T follicular helper cell (primary cell): ENCODE measurements at regions not wholly inside any gene's neighbourhood (a gene's known extent, or its start where the extent isn't known, plus 50 kb on each side); places are given as distances from the start of the nearest gene placed in this dataset.

Experiments
- DNase-seq: peaks from one replicate; pipeline ENCODE4 v3.0.0-alpha.2; 2020; ENCODE audit warnings: low read depth

GRCh38 chr3:94259291-94259690 is 196.4 kb downstream of the NSUN3 start:
- DNase-seq: no peak

GRCh38 chr3:94269763-94270162 is 206.9 kb downstream of the NSUN3 start:
- DNase-seq: no peak

GRCh38 chr3:94272016-94272415 is 209.2 kb downstream of the NSUN3 start:
- no peak for DNase-seq

DNA sequence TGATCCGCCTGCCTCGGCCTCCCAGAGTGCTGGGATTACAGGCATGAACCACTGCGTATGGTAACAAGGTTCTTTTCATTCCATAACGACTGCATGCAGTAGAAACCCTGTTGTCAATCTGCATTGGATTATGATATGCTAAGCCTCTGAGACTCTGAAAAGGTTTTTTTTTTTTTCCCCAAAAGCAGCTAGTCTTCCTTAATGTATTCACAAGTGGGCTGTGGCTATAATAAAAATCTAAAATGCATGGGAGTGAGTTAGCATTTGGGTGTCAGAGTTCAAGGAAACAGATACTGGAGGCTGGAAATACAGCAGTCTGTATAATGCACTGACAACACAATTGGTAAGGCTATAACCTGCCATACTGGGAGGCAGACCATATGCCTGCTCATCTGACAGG is 218.1 kb downstream of the NSUN3 start:
- no peak for DNase-seq

GRCh38 chr3:94285872-94286271 is 223.0 kb downstream of the NSUN3 start:
- no peak for DNase-seq

- DNase-seq: no peak
Observed at GRCh38 chr3:94291686-94292085, 228.8 kb downstream of the NSUN3 start.

- no peak for DNase-seq
Observed at GRCh38 chr3:94292151-94292550, 229.3 kb downstream of the NSUN3 start.

GRCh38 chr3:94293793-94294195 is 230.9 kb downstream of the NSUN3 start:
- no peak for DNase-seq

DNA sequence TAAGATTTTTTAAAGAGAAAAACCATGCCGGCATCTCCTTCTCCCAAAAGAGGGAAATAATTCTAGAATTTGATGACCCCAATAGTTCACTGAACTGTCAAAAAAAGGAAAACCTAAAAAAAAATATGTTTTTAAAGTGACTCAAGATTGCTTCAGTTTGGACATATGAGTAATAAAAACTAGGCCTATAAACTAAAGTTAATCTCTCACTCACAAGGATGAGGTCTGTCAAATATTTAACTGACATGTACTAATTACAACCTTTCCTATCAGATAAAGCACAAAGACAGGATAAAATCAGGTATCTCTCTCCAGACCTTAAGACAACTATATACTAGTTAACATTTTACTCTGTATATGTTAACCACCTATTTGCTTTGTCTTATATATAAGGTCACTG is 231.9 kb downstream of the NSUN3 start:
- no peak for DNase-seq

DNA sequence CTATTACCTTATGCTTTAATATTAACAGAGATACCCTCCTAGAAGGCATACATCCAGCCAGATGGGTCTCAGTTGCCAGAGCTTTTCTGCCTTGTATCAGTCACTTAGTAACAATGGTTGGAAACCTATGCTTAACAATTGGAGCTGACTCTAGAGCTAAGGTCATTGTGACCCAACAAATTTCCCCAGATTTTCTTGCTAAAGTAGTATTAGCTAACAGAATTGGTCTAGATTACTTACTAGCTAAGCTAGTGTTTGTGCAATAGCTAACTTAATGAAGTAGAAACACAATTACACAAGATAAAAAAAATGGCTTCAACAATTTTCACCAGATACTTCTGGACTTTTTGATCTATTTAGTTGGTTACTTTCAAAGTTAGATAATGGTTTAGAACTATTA is 236.9 kb downstream of the NSUN3 start:
- DNase-seq: no peak

DNA sequence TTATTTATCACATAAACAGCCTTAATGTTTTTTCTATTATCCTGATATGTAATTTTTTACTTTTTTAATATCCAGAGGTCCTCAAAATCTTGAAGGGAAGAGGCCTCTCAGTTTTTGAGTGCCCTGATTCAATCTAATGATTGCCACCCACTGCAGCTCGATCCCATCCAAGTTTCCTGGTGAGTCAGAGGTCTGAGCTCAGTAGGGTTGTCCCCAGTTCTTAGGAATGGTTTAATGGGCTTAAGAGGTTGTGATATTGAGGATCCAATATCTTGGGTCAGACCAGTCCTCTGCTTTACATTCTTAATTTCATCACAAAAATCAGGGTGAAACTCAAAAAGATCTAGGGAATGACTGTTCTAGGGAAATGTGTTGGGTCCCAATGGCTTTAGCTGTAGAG is 238.5 kb downstream of the NSUN3 start:
- no peak for DNase-seq

DNA sequence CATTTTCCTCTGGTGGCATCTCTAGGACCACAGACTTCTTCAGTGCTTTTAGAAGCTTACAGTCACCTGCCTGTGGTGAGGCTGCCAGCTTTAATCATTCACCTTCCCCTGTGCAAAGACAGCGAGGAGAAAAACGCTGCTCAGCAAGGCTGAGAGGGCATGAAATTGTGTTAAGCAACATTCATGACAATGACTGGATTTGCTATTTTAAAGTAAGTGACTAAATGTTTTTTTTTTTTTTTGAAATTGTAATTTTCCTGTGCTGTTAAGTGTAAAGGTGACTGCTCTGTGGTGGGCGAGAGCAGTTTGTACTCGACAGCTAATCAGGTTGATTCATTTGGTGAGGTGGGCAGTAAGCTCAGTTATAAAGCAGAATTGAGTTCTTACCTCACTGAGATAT is 240.4 kb downstream of the NSUN3 start:
- DNase-seq: no peak

DNA sequence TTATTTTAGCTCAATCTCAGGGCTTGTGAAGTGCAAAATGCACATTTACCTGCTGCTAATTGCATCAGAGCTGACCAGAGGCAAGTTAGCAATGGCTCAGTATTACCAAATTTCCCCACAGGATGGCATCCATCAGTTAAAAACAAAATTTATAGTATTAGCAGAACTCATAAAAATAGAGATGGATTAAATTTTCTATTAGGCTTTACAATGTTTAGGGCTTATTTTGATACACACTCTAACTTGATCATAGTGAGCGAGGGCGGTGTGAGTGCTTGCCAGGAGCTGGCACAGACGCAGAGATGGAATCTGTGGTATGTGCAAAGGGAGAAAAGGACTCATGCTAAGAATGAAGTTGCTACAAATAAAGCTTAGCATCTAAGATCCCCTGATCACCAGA is 241.0 kb downstream of the NSUN3 start:
- no peak for DNase-seq

- DNase-seq: no peak
Observed at GRCh38 chr3:94304954-94305353, 242.1 kb downstream of the NSUN3 start.

GRCh38 chr3:94305835-94306611 is 243.2 kb downstream of the NSUN3 start:
- no peak for DNase-seq

DNA sequence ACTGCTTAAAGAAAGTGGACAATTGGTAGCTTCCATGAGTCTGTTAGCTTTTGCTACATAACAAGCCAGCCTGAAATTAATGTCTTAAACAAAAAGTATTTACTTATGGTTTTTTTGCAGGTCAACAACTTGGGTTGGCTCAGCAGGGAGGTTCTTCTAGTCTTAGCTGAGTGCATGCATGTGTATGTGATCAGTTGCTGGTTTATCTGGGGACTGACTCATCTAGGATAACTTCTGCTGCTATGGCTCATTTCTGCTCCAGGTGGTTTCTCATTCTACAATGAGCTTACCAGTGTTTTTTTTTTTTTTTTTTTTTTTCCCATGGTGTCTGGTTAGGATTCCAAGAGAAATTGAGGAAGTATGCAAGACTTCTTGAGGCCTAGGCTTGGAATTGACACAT is 244.7 kb downstream of the NSUN3 start:
- no peak for DNase-seq

DNA sequence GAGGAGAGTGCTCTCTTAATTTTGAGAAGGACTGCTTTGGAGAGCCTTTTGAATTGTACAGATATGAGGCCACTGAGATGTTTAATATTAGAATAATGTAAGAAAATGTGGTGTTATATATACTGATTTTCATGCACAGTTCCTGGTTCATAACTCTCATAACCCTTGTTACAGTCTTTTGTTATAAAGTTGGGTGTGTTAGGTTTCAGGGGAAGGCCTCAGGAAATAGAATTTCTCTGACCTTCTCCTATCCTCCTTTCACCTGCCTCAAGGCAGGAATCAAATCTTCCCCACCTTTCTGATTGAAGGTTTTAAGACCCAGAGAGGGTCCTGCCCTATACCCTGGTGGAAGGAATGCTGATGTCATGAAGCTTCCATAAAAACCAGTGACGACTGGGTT is 245.9 kb downstream of the NSUN3 start:
- DNase-seq: no peak

DNA sequence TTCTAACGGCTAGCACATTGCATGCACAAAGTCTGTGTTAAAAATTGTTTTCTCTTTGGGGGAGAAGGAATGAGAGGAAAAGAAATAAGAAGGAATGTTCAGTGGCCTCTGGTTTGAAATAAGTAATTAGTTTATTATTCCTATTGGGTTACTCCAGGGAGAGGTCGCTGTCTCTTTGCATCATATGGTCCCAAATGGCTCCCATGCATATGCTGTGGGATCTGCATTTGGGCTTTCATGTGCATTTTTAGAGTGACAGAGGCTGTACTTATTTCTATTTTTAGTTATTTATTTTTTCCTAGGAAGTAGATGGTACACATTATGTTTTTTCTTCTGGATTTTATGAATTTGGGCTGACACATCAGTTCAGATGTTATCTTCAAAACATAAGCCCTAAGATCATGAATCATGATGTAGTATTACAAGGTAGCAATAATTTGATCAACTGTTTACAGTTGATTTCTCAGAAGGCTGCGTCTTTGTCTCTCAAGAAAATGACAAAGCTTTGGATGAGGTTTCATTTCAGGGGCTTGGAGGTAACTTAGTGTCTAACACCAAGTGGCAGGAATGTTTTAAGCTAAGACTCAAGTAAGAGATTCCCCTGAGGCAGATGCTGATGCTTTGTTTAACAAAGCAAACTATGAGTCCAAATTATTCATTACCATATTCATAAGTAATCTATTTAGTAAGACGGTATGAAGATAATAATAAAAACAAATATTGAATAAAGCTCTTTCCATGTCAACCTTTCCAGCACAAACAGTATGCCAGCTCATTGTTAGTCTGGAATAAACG is 247.7 kb downstream of the NSUN3 start:
- no peak for DNase-seq

DNA sequence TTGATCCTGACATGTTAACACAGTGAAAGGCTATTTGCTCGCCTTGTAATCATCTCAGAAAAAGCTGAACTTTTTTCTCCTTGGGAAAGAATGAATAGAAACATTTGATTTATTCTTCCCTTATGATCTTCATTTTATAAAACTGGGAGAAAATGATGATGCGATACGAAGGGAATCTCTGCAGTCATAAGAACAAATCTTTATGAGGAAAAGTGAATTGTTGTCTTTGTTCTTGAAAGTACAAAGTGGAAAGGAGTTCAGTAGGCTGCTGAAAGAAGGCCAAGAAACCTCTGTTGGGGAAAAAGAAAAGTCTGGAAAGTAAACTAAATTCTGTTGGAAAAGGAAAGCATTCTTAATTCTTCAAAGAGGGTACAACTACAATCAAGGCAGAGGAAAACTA is 248.8 kb downstream of the NSUN3 start:
- DNase-seq: no peak

DNA sequence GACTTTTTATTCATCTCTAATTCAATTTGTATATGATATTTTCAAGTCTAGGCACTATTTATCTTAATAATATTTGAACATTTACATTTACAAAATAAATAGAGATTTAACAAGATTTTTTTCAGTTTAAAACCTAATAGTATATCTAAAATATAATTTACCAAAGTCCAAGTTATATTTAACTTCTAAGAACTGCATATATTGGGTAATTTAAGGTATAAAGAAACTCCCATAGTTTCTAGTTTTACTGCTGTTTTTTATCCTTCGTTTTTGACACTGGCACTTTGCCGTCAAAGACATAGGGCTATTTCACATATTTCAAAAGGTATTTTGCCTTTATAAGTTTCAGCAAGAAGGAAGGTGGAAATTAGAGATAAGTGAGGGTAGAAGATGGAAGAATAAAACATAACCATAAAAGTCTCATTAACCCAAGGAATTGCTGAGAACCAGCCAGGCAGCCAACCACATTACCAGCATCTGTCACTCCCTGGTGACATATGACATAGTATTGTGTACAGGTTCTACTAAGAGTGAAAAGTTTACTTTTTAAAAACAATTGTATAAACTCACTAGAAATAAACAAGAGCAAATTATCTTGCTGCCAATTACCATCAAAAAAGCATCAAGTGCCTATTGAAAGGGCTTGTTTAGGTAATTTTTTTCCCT is 251.5 kb downstream of the NSUN3 start:
- no peak for DNase-seq

DNA sequence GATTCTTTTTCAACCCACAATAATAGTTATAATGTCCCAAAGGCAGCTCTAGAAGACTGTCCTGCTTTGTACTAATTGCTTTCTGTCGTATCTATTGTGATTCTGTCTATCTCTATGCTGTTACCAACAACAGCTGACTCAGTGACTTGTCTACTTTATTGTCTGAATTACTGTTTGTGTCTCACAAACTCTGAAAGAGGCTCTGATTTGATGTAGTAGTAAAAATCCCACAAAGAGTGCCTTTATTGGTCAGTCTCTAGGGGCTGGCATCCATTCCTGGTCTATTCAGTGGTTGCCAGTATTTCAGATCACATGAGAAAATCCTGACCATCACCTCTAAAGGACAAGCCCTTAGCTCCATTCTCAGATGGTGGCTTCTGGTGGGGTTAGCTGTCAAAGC is 254.2 kb downstream of the NSUN3 start:
- DNase-seq: no peak

GRCh38 chr3:94323596-94323995 is 260.7 kb downstream of the NSUN3 start:
- no peak for DNase-seq

GRCh38 chr3:94331831-94332230 is 269.0 kb downstream of the NSUN3 start:
- no peak for DNase-seq
